NCI-H82 treated with DMSO at 0.1 percent for 48 hours (cell line): ENCODE measurements at regions not wholly inside any gene's neighbourhood (a gene's known extent, or its start where the extent isn't known, plus 50 kb on each side); places are given as distances from the start of the nearest gene placed in this dataset.
"Not testable (repeated sequence)": the region's sequence is repeated elsewhere in the genome, so short reads cannot be mapped to it uniquely, and the experiment has no call there.

Experiments
- DNase-seq: peaks from one replicate; lab custom pipeline; 2025; ENCODE audit not compliant: unreplicated experiment; lab: John Stamatoyannopoulos, UW

- DNase-seq, result no peak
Measured at GRCh38 chr6:77089776-77090175, 373.5 kb downstream of the HTR1B start.

DNA sequence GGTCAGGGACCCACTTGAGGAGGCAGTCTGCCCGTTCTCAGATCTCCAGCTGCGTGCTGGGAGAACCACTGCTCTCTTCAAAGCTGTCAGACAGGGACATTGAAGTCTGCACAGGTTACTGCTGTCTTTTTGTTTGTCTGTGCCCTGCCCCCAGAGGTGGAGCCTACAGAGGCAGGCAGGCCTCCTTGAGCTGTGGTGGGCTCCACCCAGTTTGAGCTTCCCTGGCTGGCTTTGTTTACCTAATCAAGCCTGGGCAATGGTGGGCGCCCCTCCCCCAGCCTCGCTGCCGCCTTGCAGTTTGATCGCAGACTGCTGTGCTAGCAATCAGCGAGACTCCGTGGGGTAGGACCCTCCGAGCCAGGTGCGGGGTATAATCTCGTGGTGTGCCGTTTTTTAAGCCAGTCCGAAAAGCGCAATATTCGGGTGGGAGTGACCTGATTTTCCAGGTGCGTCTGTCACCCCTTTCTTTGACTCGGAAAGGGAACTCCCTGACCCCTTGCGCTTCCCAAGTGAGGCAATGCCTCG is 375.4 kb downstream of the HTR1B start:
- DNase-seq, result not testable (repeated sequence)

DNA sequence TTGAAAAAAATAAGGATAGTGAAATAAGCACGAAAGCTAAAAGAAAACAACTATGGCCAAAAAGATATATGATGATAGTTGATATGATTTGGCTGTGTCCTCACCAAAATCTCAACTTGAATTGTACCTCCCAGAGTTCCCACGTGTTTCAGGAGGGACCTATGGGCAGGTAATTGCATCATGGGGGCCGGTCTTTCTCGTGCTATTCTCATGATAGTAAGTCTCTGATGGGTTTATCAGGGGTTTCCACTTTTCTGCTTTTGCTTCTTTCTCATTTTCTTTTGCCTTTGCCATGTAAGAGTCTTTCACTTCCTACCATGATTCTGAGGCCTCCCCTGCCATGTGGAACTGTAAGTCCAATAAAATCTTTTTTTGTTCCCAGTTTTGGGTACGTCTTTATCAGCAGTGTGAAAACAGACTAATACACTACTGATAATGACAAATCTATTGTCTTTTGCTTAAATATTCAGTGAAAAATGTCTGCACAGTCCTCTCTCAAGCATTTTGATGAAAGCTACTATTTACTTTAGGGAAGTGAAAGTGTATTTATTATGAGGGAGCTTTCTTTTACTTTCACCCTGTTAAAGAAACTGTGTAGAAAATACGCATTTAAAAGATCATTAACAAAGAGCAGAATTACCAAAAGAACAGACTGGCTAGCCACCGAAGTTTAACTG is 389.1 kb downstream of the HTR1B start:
- no peak for DNase-seq

DNA sequence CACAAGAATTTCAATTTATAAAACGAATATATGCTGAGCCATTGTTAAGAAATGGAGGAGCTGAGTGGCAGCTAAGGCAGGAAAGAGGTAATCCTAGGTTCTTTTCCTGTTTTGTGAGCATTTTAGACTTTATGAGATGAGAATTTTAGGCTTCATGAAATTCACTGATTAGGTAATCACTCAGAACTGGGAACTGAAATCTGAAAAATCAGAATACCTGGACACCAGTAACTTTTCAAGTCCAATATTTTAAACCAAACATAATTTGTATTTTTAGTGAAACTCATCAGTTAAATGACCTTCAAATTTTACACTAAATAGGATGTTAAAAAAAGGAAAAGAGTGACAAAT is 389.9 kb downstream of the HTR1B start:
- no peak for DNase-seq

- DNase-seq, result peak; percentile 94
Measured at GRCh38 chr6:77072694-77073409, 390.4 kb downstream of the HTR1B start.

DNA sequence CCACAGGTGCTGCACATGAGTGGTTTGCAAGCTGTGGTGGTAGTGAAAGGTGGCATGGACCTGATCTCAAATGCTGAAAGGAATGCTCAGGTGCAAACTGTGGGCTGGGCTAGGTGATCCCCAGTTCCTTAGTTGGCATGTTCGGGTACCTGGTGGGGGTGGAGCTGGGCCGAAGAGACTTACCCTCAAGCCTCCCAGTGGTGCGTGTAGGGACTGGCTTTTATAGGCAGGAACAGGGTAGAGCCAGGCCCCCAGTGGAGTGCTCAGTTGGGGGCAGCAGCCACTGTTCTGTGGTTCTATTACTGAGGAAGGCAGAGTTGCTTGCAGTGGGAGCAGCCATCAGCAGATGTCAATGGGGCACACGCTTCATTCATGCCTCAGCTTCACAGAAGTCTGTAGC is 399.8 kb downstream of the HTR1B start:
- no peak for DNase-seq

- no peak for DNase-seq
Measured at GRCh38 chr6:77055711-77056110, 407.6 kb downstream of the HTR1B start.

GRCh38 chr6:77040568-77041195 is 422.6 kb downstream of the HTR1B start:
- DNase-seq, result no peak

GRCh38 chr6:77038807-77039206 is 424.5 kb downstream of the HTR1B start:
- no peak for DNase-seq

DNA sequence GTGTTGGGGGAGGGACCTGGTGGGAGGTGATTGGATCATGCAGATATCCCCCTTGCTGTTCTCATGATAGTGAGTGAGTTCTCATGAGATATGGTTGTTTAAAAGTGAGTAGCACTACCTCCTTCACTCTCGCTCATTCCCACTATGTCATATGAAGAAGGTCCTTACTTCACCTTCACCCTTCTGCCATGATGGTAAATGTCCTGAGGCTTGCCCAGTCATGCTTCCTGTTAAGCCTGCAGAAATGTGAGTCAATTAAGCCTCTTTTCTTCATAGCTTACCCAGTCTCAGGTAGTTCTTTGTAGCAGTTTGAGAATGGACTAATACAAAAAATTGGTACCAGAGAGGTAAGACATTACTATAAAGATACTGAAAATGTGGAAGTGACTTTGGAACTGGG is 425.9 kb downstream of the HTR1B start:
- DNase-seq, result no peak

GRCh38 chr6:77036400-77036799 is 426.9 kb downstream of the HTR1B start:
- DNase-seq, result no peak

DNA sequence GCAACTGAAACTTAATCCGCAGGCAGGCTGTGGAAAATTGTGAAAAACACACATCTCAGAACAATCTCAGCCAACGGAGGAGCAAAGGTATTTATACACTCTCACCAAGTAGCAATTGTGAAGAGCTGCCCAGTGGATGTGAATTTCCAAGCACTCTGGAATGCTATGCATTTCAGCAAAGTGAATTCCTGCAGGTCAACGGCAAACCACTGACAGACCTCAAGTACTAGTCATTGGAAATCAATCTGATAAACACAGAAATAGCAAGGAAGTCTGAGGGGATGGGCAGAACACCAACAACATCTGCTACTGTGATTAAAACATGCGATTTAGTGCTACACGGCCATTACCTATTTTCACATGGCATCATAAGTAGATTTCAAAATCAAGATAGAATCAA is 429.1 kb downstream of the HTR1B start:
- DNase-seq, result peak; percentile 2

GRCh38 chr6:77030929-77031674 is 432.2 kb downstream of the HTR1B start:
- peak; percentile 20 for DNase-seq

- DNase-seq, result no peak
Measured at GRCh38 chr6:77026341-77026740, 436.9 kb downstream of the HTR1B start.

GRCh38 chr6:77025736-77026223 is 437.5 kb downstream of the HTR1B start:
- peak; percentile 56 for DNase-seq

- no peak for DNase-seq
Measured at GRCh38 chr6:77021778-77022177, 441.5 kb downstream of the HTR1B start.

GRCh38 chr6:77021232-77021631 is 442.1 kb downstream of the HTR1B start:
- no peak for DNase-seq

- no peak for DNase-seq
Measured at GRCh38 chr6:77019081-77019480, 444.2 kb downstream of the HTR1B start.

GRCh38 chr6:77017537-77017936 is 445.8 kb downstream of the HTR1B start:
- no peak for DNase-seq

- DNase-seq, result no peak
Measured at GRCh38 chr6:77015350-77015749, 447.9 kb downstream of the HTR1B start.

DNA sequence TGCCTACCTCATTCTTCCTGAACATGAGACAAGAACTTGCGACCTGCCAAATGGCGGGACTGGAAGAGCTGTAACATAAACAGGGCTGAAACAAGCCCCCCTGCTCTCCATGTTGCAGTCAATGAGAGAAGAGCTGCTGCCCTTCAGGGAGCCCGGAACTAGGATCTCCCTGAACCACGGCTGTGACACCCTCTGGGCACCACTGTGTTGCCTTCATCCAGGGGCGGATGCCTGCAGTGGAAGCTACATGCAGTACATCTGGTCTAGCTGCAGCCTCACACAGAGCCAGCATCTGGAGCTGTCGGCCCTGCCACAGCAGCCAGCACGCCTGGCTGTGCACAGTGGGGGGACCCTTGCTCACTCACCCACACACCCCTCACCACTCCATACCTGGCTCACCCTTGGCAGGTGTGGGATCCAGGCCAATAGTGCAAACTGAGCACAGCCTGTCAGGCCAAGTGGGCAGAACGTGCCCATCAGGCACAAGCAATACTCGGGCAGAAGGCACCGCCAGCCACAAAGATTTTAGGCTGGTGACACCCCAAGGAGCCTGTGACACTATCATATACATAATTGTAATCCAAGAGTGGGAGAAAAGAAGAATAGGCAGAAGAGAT is 451.3 kb downstream of the HTR1B start:
- no peak for DNase-seq
